ENCODE measurements at regions not wholly inside any gene's neighbourhood (a gene's known extent, or its start where the extent isn't known, plus 50 kb on each side); places are given as distances from the start of the nearest gene placed in this dataset.
"Not testable (repeated sequence)": the region's sequence is repeated elsewhere in the genome, so short reads cannot be mapped to it uniquely, and the experiment has no call there.

GRCh38 chr5:15334551-15335266, 165.3 kb upstream of the FBXL7 start:
- DNase-seq (ENCODE audit: low read depth) = no peak

- DNase-seq (ENCODE audit: low read depth) = no peak
Observed at GRCh38 chr5:15333091-15333490, 166.9 kb upstream of the FBXL7 start.

- DNase-seq (ENCODE audit: low read depth) = no peak
Observed at GRCh38 chr5:15326932-15327331, 173.0 kb upstream of the FBXL7 start.

GRCh38 chr5:15326471-15326870, 173.5 kb upstream of the FBXL7 start:
- DNase-seq (ENCODE audit: low read depth) = no peak

- no peak for DNase-seq (ENCODE audit: low read depth)
Observed at GRCh38 chr5:15322421-15322820, 177.6 kb upstream of the FBXL7 start.

GRCh38 chr5:15321776-15322175, 178.2 kb upstream of the FBXL7 start:
- no peak for DNase-seq (ENCODE audit: low read depth)

GRCh38 chr5:15320871-15321270, 179.1 kb upstream of the FBXL7 start:
- DNase-seq (ENCODE audit: low read depth) = no peak

GRCh38 chr5:15304914-15305834, 194.8 kb upstream of the FBXL7 start:
- no peak for DNase-seq (ENCODE audit: low read depth)

- DNase-seq (ENCODE audit: low read depth) = no peak
Observed at GRCh38 chr5:15304066-15304731, 195.8 kb upstream of the FBXL7 start.

GRCh38 chr5:15300141-15300540, 199.8 kb upstream of the FBXL7 start:
- no peak for DNase-seq (ENCODE audit: low read depth)

- no peak for DNase-seq (ENCODE audit: low read depth)
Observed at GRCh38 chr5:15290953-15291352, 209.0 kb upstream of the FBXL7 start.

- DNase-seq (ENCODE audit: low read depth) = no peak
Observed at GRCh38 chr5:15286650-15287049, 213.3 kb upstream of the FBXL7 start.

- no peak for DNase-seq (ENCODE audit: low read depth)
Observed at GRCh38 chr5:15285901-15286583, 213.9 kb upstream of the FBXL7 start.

- no peak for DNase-seq (ENCODE audit: low read depth)
Observed at GRCh38 chr5:15284706-15285105, 215.3 kb upstream of the FBXL7 start.

- DNase-seq (ENCODE audit: low read depth) = no peak
Observed at GRCh38 chr5:15283076-15283475, 216.9 kb upstream of the FBXL7 start.

- DNase-seq (ENCODE audit: low read depth) = no peak
Observed at GRCh38 chr5:15282611-15283010, 217.4 kb upstream of the FBXL7 start.

- DNase-seq (ENCODE audit: low read depth) = not testable (repeated sequence)
Observed at GRCh38 chr5:15271596-15271995, 228.4 kb upstream of the FBXL7 start.

- no peak for DNase-seq (ENCODE audit: low read depth)
Observed at GRCh38 chr5:15267966-15268365, 232.0 kb upstream of the FBXL7 start.

GRCh38 chr5:15266841-15267240, 233.1 kb upstream of the FBXL7 start:
- no peak for DNase-seq (ENCODE audit: low read depth)

GRCh38 chr5:15266229-15266628, 233.8 kb upstream of the FBXL7 start:
- no peak for DNase-seq (ENCODE audit: low read depth)

GRCh38 chr5:15263942-15264341, 236.0 kb upstream of the FBXL7 start:
- DNase-seq (ENCODE audit: low read depth) = no peak

GRCh38 chr5:15263406-15263805, 236.6 kb upstream of the FBXL7 start:
- no peak for DNase-seq (ENCODE audit: low read depth)

Data from stimulated activated CD4-positive, alpha-beta T cell treated with anti-CD3 and anti-CD28 coated beads, Interleukin-2, amount 100 ng/mL, for 4 hours (primary cell).